H1 (cell line): ENCODE measurements at regions not wholly inside any gene's neighbourhood (a gene's known extent, or its start where the extent isn't known, plus 50 kb on each side); places are given as distances from the start of the nearest gene placed in this dataset.

Experiments used
- BCL11A ChIP-seq, 2 experiments: IDR thresholded peaks; one replicate each; pipeline ENCODE4 v1.6.1; 2011; ENCODE audit warnings: low read depth in 2 of 2, low read length in 2 of 2, mild to moderate bottlenecking in 2 of 2
- CBX5 ChIP-seq: fragments of 300-800, 300-1000 bp; sonication (generic); IDR thresholded peaks from 2 replicates; pipeline ENCODE4 v1.7.1; 2016; ENCODE audit warnings: antibody characterized with exemption, low read length, low read depth
- CHD2 ChIP-seq: IDR thresholded peaks from 2 replicates; pipeline ENCODE4 v1.6.1; 2012; ENCODE audit warnings: low read length, improper control_type of control experiment
- CHD7 ChIP-seq: fragments of 300-600 bp; sonication (generic); IDR thresholded peaks from 2 replicates; pipeline ENCODE4 v1.7.1; 2012; ENCODE audit warnings: low read length, moderate library complexity, mild to moderate bottlenecking, inconsistent platforms; ENCODE audit not compliant: insufficient replicate concordance
- KDM5A ChIP-seq: fragments of 200-600 bp; IDR thresholded peaks from 2 replicates; pipeline ENCODE4 v1.7.1; 2012; ENCODE audit warnings: mild to moderate bottlenecking, low read length, inconsistent platforms, mixed read lengths
- POLR2A ChIP-seq, 2 experiments: IDR thresholded peaks; 1 replicate in 1 of 2; 2 replicates in 1 of 2; pipeline ENCODE4 v1.6.1; 2011; ENCODE audit warnings: low read depth in 2 of 2, low read length in 2 of 2, mild to moderate bottlenecking in 2 of 2; ENCODE audit errors: control extremely low read depth in 1 of 2
- RNF2 ChIP-seq: fragments of 200-900, 300-1000 bp; sonication (generic); IDR thresholded peaks from 2 replicates; pipeline ENCODE4 v1.7.1; 2016; ENCODE audit warnings: borderline replicate concordance, low read depth, mild to moderate bottlenecking, antibody characterized with exemption, low read length; ENCODE audit not compliant: poor library complexity, severe bottlenecking; ENCODE audit errors: missing control alignments
- SIN3A ChIP-seq, 2 experiments: IDR thresholded peaks in 1 of 2; conservative IDR thresholded peaks in 1 of 2; 2 replicates each; pipeline ENCODE4 v1.6.1; 2011 to 2012; ENCODE audit warnings: low read length in 2 of 2, improper control_type of control experiment in 1 of 2, low read depth in 1 of 2, mild to moderate bottlenecking in 1 of 2
- SIRT6 ChIP-seq: IDR thresholded peaks from one replicate; pipeline ENCODE4 v1.7.1; 2012; ENCODE audit warnings: low read length, inconsistent platforms
- SRF ChIP-seq: IDR thresholded peaks from 2 replicates; pipeline ENCODE4 v1.6.1; 2011; ENCODE audit warnings: mild to moderate bottlenecking, low read depth, low read length, moderate library complexity

- no peak for TF ChIP-seq SRF
- no peak for TF ChIP-seq RNF2
- TF ChIP-seq BCL11A (IDR thresholded peaks at IDR 0.05; ENCODE audit: low read depth in 2 of 2, low read length in 2 of 2): no peak
- TF ChIP-seq POLR2A (IDR thresholded peaks at IDR 0.05; ENCODE audit: control extremely low read depth in 1 of 2, low read depth in 2 of 2, low read length in 2 of 2): no peak
- no peak for TF ChIP-seq KDM5A
- TF ChIP-seq SIN3A (conservative IDR thresholded peaks at IDR 0.05 in 1 of 2, IDR thresholded peaks at IDR 0.05 in 1 of 2; ENCODE audit: low read depth in 1 of 2, low read length in 2 of 2): no peak
- TF ChIP-seq CHD7: no peak
- no peak for TF ChIP-seq CBX5
- no peak for TF ChIP-seq SIRT6
- no peak for TF ChIP-seq CHD2
Measured at GRCh38 chr16:86351041-86351784, 159.1 kb upstream of the FOXF1 start (continued).
